ENCODE measurements at regions not wholly inside any gene's neighbourhood (a gene's known extent, or its start where the extent isn't known, plus 50 kb on each side); places are given as distances from the start of the nearest gene placed in this dataset.

- no peak for TF ChIP-seq EP300 (IDR thresholded peaks at IDR 0.05)
- TF ChIP-seq, protein P1, sequence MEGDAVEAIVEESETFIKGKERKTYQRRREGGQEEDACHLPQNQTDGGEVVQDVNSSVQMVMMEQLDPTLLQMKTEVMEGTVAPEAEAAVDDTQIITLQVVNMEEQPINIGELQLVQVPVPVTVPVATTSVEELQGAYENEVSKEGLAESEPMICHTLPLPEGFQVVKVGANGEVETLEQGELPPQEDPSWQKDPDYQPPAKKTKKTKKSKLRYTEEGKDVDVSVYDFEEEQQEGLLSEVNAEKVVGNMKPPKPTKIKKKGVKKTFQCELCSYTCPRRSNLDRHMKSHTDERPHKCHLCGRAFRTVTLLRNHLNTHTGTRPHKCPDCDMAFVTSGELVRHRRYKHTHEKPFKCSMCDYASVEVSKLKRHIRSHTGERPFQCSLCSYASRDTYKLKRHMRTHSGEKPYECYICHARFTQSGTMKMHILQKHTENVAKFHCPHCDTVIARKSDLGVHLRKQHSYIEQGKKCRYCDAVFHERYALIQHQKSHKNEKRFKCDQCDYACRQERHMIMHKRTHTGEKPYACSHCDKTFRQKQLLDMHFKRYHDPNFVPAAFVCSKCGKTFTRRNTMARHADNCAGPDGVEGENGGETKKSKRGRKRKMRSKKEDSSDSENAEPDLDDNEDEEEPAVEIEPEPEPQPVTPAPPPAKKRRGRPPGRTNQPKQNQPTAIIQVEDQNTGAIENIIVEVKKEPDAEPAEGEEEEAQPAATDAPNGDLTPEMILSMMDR (IDR thresholded peaks at IDR 0.05), result no peak
Measured at GRCh38 chrX:10365532-10366265, 208.9 kb downstream of the CLCN4 start.
